Activated CD8-positive, alpha-beta memory T cell treated with anti-CD3 and anti-CD28 coated beads for 1 hour (primary cell): ENCODE measurements at regions not wholly inside any gene's neighbourhood (a gene's known extent, or its start where the extent isn't known, plus 50 kb on each side); places are given as distances from the start of the nearest gene placed in this dataset.
"Not testable (repeated sequence)": the region's sequence is repeated elsewhere in the genome, so short reads cannot be mapped to it uniquely, and the experiment has no call there.

Experiments used
- DNase-seq, 2 donors: peaks; one replicate each; pipeline ENCODE4 v3.0.0-alpha.2; 2020; ENCODE audit warnings: low read depth in 1 of 2; ENCODE audit errors: extremely low read depth in 1 of 2

- DNase-seq, result no peak
These were observed 50.2 kb upstream of the PLET1 start for GRCh38 chr11:112310848-112311247.

GRCh38 chr11:112315057-112315720 lies 54.5 kb upstream of the PLET1 start:
- DNase-seq, result no peak

DNA sequence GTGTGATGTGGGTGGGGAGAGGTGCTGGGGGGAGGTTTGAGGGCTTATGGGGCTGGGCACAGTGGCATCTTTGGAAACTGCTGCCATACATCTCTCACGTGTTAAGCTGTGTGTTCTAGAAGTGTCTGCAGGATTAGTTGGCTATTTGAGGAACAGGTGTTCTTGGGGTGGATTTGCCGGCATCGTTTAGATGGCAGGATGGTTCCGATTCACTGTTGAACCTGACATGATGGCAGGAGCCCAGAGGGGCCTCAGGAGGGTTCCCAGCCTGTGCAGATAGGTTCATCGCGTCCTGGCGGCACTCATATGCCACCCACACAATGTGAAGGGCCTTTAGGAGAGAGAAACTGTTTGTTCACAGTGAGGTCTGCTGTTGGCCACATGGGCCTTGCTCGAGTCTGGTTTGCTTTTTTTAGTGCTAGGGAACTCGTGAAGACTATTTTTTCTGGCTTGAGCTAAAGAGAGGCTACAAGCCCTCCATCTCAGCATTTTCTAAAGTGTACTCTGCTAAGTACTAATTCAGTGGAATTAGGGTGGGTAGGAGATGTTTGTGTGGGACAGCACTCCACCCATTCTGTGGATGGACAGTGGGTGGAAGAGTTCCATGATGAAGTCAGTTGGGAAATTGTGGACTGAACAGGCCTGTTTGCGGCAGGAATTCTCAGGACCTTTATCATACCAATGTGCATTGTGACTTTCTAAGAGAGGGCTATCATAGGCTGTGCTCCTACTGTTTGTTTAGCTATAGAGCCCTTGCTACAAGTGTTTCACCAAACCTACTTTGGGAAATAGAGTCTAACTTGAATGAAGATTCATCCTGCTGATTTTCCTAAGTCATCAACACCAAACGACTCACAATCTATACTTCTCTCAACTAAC lies 55.4 kb upstream of the PLET1 start:
- no peak for DNase-seq

DNA sequence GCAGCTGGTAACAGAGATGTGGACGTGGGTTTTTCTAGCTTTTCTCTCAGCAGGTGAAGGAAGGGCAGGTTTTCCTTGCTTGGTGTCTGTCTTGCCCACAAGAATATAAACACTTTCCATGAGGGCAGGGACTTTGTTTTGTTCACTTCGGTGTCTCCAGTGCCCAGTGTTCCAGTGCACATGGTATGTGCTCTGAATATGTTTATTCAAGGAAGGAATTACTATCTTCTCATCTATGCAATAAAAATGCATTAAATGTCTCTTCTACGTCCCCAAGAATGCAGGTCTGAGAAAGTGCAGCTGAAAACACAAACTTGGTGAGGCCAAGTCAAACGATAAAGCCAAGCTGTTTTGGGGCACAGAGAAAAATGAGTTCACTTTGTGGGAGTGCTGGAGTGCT lies 56.3 kb upstream of the PLET1 start:
- no peak for DNase-seq

DNA sequence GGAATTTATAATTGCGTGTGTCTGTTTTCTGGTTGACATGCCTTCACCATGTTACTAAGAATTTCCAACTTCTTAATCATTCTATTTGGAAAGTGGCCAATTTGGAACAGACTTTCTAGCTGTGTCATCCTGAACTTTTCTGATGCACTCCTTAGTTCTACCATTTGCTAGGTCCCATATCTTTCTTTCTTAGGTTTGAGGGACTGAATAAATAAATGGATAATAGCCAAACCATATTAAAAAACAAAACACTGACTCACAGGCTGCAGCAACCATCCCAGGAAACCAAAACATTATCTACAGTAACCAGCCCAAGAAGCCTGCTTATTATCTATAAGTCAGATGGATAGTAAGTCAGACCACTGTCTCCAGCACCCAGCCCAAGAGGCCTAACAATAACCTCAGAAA lies 57.5 kb upstream of the PLET1 start:
- DNase-seq, result no peak

DNA sequence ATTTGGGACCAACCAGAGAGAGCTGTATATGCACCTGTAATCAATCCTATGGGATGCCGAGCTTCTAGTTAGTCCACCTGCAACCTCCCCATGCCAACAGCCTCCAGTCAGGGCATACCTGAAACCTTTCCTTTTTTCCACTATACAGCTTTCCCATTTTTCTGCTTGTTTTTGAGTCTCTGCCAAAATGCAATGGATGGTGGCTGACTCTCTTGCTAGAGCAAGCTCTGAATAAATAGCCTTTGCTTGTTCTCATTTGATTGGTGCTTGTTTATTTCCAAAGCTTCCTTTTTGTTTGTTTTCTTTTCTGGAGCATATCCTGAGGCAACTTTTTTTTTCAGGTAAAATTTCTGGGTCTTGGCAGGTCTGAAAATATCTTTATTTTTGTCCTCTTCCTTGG lies 58.0 kb upstream of the PLET1 start:
- no peak for DNase-seq

DNA sequence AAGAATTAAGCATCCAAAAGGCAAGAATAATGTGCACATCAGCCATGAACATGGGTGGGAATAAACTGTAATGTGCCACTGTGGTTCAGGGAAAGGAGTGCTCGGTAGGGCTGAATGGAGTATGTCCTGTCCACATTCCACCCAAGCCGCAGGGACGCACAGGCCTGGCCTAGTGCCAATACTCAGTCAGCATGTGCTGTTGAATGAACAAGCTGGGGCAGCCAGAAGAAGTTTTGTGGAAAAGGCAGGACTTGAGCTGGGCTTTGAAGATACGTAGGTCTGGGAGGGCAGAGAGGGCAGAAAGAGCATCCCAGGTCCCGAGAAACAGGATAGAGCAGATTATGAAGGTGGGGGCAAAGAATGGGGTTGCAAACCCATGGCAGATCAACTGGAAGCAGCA lies 60.0 kb upstream of the PLET1 start:
- DNase-seq, result no peak

- no peak for DNase-seq
These were observed 61.0 kb upstream of the PLET1 start for GRCh38 chr11:112321501-112322172.

- DNase-seq, result no peak
These were observed 61.6 kb upstream of the PLET1 start for GRCh38 chr11:112322173-112322790.

- DNase-seq, result no peak
These were observed 73.7 kb upstream of the PLET1 start for GRCh38 chr11:112334381-112334780.

DNA sequence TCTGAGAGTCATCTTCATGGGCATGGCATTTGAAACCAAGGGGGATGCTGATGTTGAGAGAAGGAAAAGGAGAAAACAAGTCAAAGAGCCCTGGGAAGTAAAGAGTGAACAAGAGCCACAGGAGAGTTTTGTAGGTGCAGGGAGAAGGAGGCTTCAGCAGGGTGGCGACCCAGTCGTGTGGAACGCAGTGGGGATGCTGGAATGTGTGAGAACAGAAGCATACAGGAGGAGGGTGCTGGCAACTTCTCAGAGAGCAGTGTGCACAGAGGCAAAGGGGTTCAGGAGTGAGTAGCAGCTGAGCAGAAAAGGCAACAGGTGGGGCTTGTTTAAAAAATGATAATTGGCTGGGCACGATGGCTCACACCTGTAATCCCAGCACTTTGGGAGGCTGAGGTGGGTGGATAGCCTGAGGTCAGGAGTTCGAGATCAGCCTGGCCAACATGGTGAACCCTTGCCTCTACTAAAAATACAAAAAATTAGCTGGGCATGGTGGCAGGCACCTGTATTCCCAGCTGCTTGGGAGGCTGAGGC lies 75.8 kb upstream of the PLET1 start:
- DNase-seq, result no peak

- no peak for DNase-seq
These were observed 78.9 kb upstream of the PLET1 start for GRCh38 chr11:112339566-112339965.

- no peak for DNase-seq
These were observed 82.8 kb upstream of the PLET1 start for GRCh38 chr11:112343368-112344039.

DNA sequence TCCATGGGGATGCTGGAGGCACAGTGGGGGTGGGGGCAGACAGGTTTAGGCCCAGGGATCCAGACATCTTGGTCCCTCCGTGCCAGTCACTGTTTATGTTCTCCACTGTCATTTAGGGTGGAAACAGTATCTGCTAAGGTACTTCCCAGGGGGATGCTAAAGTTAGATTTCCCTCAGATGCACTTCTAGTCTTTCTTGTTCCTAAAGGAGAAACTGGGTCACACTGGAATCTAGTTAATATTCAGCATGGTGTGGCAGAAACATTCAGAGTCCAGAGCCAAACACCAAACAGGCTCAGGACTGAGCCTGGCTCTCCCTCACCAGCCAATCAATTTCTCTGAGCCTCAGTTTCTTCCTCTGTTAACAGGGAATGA lies 83.4 kb upstream of the PLET1 start:
- no peak for DNase-seq

DNA sequence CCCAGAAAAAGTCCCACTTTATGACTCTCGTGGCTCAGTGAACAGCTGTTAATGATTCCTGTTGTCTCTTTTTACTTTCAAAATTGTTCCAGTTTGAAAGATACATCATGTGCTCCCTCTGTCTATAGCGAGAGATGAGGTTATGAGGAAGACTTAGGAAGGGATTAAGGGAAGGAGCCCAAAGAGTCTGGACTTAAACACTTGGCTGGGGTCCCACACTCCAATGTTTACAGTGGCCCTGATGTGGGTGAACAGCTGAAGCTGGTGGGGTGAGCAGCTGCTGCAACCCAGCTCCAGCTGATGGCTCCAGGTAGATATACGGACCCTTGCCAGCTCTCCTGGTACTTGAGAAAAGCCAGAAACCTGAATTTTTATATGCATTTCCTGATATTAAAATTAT lies 84.5 kb upstream of the PLET1 start:
- no peak for DNase-seq

- no peak for DNase-seq
These were observed 85.0 kb upstream of the PLET1 start for GRCh38 chr11:112345706-112346105.

DNA sequence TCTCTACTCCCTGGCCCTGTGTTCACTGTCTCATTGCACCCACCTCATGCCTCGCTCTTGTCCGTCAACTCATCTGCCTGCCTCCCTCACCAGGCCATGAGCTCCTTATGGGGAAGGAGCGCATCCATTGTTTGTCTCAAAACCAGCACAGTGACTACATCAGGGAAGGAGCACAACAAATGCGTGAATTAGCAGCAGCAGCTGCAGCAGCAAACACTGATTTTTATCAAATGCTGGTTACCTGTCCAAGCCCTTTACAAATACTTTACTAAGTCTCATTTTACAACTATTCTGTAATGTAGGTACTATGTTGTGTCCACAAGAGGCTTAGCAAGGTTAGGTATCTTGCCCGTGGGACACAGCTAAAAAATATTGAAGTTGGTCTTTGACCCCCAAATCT lies 85.9 kb upstream of the PLET1 start:
- DNase-seq, result no peak

DNA sequence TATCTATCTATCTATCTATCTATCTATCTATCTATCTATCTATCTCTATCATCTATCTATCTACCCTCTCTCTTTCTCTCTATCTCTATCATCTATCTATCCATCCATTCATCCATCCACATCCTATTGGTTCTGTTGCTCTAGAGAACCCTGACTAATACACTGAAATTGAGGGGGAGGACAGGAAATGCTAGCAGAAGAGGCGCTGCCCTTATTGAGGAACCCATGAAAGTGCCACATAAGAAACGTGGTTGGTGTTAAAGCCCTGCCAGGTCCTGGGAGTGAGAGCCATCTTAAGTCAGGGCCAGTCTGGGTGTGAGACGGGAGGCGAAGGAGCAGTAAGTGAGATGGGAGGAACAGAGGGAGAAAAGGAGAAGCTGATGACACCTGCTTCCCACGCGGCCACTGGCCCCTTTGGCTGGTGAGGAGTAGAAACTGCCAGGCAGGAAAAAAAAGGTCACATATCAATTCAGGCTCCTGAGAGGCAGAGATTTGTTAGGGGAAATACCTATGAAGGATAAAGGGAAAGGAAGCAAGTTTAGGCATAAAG lies 87.9 kb upstream of the PLET1 start:
- no peak for DNase-seq

GRCh38 chr11:112351423-112351822 lies 90.8 kb upstream of the PLET1 start:
- not testable (repeated sequence) for DNase-seq

GRCh38 chr11:112352907-112353306 lies 92.2 kb upstream of the PLET1 start:
- no peak for DNase-seq
